ENCODE measurements at regions not wholly inside any gene's neighbourhood (a gene's known extent, or its start where the extent isn't known, plus 50 kb on each side); places are given as distances from the start of the nearest gene placed in this dataset.

DNA sequence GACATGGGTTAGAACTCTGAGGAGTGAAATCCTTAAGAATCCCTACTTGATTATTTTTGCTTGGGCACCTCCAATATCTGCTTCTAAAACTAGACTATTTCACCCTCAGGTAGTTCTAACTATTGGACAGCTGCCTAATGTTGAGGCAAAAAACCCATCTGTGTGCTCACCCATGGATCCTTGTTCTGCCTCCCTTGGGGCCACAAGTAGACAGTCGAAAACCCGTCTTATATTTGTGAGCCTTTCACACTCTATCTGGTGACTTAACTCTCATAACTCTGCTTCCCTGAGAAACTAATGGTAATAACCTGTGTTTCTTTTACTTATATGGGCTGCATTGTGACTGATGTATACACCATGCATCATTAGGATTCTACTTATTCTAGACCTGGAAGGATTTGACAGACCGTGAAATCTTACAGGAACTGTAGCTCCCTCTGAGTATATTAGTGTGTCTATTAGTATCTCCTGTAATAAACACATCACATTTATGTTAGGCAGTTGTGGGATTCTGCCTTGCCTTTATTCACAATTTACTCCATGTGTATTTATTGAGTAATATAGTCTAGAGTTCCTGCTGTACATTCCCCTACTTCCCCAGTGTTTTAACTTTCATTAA is 94.6 kb upstream of the SGCD start:
- ATAC-seq (no peak), DNase-seq (no peak)
- H3K4me3 ChIP-seq: no peak overlapping the region
- no peaks in the 10 kb centered on the region for H3K4me1 ChIP-seq (ENCODE audit: low read depth)
- intact Hi-C loops (cut with DNase I, micrococcal nuclease): no loop called here
- no peaks in the 10 kb centered on the region for H3K9me3 ChIP-seq
- no peaks in the 10 kb centered on the region for H3K36me3 ChIP-seq (ENCODE audit: low read depth)
- TF ChIP-seq, protein P1, sequence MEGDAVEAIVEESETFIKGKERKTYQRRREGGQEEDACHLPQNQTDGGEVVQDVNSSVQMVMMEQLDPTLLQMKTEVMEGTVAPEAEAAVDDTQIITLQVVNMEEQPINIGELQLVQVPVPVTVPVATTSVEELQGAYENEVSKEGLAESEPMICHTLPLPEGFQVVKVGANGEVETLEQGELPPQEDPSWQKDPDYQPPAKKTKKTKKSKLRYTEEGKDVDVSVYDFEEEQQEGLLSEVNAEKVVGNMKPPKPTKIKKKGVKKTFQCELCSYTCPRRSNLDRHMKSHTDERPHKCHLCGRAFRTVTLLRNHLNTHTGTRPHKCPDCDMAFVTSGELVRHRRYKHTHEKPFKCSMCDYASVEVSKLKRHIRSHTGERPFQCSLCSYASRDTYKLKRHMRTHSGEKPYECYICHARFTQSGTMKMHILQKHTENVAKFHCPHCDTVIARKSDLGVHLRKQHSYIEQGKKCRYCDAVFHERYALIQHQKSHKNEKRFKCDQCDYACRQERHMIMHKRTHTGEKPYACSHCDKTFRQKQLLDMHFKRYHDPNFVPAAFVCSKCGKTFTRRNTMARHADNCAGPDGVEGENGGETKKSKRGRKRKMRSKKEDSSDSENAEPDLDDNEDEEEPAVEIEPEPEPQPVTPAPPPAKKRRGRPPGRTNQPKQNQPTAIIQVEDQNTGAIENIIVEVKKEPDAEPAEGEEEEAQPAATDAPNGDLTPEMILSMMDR (IDR thresholded peaks at IDR 0.05): no peak

DNA sequence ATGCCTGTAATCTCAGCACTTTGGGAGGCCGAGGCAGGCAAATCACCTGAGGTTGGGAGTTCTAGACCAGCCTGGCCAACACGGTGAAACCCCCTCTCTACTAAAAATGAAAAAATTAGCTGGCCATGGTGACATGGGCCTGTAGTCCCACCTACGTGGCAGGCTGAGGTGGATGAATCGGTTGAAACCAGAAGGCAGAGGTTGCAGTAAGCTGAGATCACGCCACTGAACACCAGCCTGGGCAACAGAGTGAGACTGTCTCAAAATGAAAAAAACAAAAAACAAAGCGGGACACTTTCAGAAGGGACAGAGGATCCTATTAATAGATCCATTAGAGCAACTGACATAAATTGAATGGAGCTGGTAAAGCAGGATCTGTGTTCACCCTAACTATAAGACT is 89.6 kb upstream of the SGCD start:
- intact Hi-C loops (cut with DNase I, micrococcal nuclease): no loop called here
- Histone ChIP-seq H3K36me3 (ENCODE audit: low read depth) (no peaks in the 10 kb centered on the region), H3K4me3 (no peak overlapping the region), H3K4me1 (ENCODE audit: low read depth) (no peaks in the 10 kb centered on the region), H3K9me3 (no peaks in the 10 kb centered on the region)
- TF ChIP-seq, protein P1 (IDR thresholded peaks at IDR 0.05): no peak
- DNase-seq (no peak), ATAC-seq (no peak)

DNA sequence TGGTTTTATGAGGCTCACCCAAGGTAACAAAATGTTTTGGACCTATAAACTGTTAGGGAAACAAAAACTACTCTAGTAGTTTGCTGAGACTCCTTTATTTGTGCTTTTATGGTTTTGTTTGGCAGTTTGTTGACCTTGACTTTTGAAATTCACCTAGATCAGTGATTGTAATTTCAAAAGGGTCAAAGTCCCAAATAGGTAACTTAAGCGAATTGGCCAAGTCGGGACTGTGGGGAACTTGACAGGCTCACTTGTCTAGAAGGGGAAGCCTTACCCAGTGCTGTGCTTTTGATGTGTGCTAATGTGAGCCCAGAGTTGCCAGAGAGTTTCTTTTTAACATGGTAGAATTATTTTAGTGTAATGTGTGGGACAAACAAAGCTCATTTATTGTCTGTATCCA is 87.2 kb upstream of the SGCD start:
- no peak for DNase-seq
- Histone ChIP-seq H3K4me1 (ENCODE audit: low read depth) (no peaks in the 10 kb centered on the region), H3K36me3 (ENCODE audit: low read depth) (no peaks in the 10 kb centered on the region), H3K4me3 (no peak overlapping the region), H3K9me3 (no peaks in the 10 kb centered on the region)
- intact Hi-C loops (cut with DNase I, micrococcal nuclease): no loop called here
- ATAC-seq: no peak
- TF ChIP-seq, protein P1 (IDR thresholded peaks at IDR 0.05): no peak

DNA sequence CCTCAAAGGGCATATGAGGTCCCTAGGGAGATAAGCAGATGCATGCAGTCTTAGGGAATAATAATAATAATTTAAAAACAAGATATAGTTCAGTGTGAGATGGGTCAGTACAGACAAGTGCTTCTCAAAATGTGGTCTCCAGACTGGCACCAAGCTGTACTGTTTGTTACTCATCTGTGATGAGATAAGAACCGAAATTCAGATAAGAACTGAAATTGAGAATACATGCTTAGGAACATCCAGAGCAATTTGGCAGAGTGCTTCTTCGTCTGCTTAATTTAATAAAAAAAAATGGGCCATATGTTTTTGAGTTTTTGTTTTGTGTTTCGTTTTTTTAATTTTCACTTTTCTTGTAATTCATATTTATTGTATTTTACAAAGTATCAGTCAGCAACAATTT is 86.5 kb upstream of the SGCD start:
- H3K36me3 ChIP-seq (ENCODE audit: low read depth): no peaks in the 10 kb centered on the region
- no peak for DNase-seq
- no peaks in the 10 kb centered on the region for H3K4me1 ChIP-seq (ENCODE audit: low read depth)
- ATAC-seq: no peak
- H3K4me3 ChIP-seq: no peak overlapping the region
- H3K9me3 ChIP-seq: no peaks in the 10 kb centered on the region
- TF ChIP-seq, protein P1 (IDR thresholded peaks at IDR 0.05): no peak
- intact Hi-C loops (cut with DNase I, micrococcal nuclease): no loop called here

DNA sequence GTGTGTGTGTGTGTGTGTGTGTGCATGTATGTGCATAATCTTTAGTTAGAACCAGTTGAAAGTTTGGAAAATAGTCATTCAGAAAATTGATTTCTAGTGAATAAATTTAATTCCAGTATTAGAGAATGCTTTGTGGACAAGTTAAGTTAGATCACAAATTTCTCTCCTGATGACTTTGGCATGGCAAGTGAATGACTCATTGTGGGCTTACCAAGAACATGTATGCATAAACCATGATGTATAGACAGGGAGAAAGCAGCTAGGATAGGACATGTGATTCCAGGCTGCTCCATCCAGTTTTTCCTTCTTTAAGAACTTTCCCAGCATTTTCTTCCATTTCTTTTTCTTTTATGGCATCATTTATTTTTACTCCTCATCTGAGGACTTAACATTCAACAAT is 85.7 kb upstream of the SGCD start:
- DNase-seq (no peak), ATAC-seq (no peak)
- TF ChIP-seq, protein P1 (IDR thresholded peaks at IDR 0.05): no peak
- intact Hi-C loops (cut with DNase I, micrococcal nuclease): no loop called here
- Histone ChIP-seq H3K36me3 (ENCODE audit: low read depth) (no peaks in the 10 kb centered on the region), H3K4me1 (ENCODE audit: low read depth) (no peaks in the 10 kb centered on the region), H3K9me3 (no peaks in the 10 kb centered on the region), H3K4me3 (no peak overlapping the region)

DNA sequence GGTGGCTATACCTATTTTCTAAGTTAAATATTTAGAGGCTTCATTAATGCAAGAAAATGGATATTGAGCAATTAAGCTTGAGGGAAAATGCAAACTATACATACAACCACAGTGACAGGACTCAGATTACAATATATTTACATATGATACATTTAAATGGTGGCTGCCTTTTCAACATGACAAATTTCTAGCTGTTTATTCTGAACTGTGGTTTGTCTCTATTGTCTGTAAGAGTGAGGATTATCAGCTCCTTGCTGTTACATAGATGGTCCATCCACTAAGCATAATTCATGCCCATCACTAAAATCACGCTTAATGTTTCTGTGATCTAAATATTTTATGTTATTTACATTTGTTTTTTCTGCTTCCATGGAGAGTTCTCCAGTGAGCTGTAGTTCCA is 81.1 kb upstream of the SGCD start:
- ATAC-seq (no peak), DNase-seq (no peak)
- TF ChIP-seq, protein P1 (IDR thresholded peaks at IDR 0.05): no peak
- H3K9me3 ChIP-seq: no peaks in the 10 kb centered on the region
- no peak overlapping the region for H3K4me3 ChIP-seq
- no peaks in the 10 kb centered on the region for H3K36me3 ChIP-seq (ENCODE audit: low read depth)
- no peaks in the 10 kb centered on the region for H3K4me1 ChIP-seq (ENCODE audit: low read depth)
- intact Hi-C loops (cut with DNase I, micrococcal nuclease): no loop called here

Data from mucosa of descending colon (tissue), 3 donors.